BJ (cell line): ENCODE measurements at regions not wholly inside any gene's neighbourhood (a gene's known extent, or its start where the extent isn't known, plus 50 kb on each side); places are given as distances from the start of the nearest gene placed in this dataset.

ENCODE experiments used
- CTCF ChIA-PET: fragments of 350-600 bp; formaldehyde crosslinking; extraction: SDS; loops from one replicate; lab custom pipeline; 2021; ENCODE audit warnings: antibody characterized with exemption, inconsistent platforms; lab: Yijun Ruan, JAX
- POLR2A ChIA-PET: fragments of 300-600 bp; sonication (Branson Sonifier 250); formaldehyde crosslinking; extraction: SDS; loops from one replicate; lab custom pipeline; 2021; ENCODE audit warnings: antibody characterized with exemption; lab: Charles Lee
- DNase-seq: peaks from one replicate; pipeline ENCODE4 v3.0.0-alpha.2; 2011; ENCODE audit warnings: low read depth
- H3K27me3 ChIP-seq: 2 replicates; pipeline ENCODE4 v1.6.0; 2011; ENCODE audit warnings: low read length; ENCODE audit not compliant: control insufficient read depth, insufficient read depth
- H3K36me3 ChIP-seq: 2 replicates; pipeline ENCODE4 v1.5.1; 2011; ENCODE audit warnings: low read length; ENCODE audit not compliant: control insufficient read depth, insufficient read depth
- H3K4me3 ChIP-seq: 2 replicates; pipeline ENCODE4 v1.5.1; 2011; ENCODE audit warnings: low read depth, mild to moderate bottlenecking, control low read depth, low read length
- CTCF ChIP-seq: IDR thresholded peaks from 2 replicates; pipeline ENCODE4 v1.5.1; 2011; ENCODE audit warnings: low read depth, mild to moderate bottlenecking, control low read depth, inconsistent platforms, low read length, moderate library complexity; ENCODE audit not compliant: insufficient read depth

GRCh38 chr1:79059341-79059740 is 52.8 kb upstream of the ADGRL4 start:
- TF ChIP-seq CTCF, result no peak
- Histone ChIP-seq H3K36me3 (no peaks in the 10 kb centered on the region), H3K4me3 (no peak overlapping the region), H3K27me3 (no peaks in the 10 kb centered on the region)
- no peak for DNase-seq
- ChIA-PET CTCF (interaction anchor here (1.1 kb wide), 1 partner anchor 9 kb away, joined by 3 read pairs; no protein-coding TSS in a partner anchor), POLR2A (no interaction called here)
